HFFc6 (cell line): ENCODE measurements at regions not wholly inside any gene's neighbourhood (a gene's known extent, or its start where the extent isn't known, plus 50 kb on each side); places are given as distances from the start of the nearest gene placed in this dataset.

Experiments used
- DNase-seq: peaks from one replicate; pipeline ENCODE4 v3.0.0-alpha.2; 2018
- H3K27ac Mint-ChIP-seq: 2 replicates; pipeline ENCODE4 v1.8.0; 2020; ENCODE audit warnings: mild to moderate bottlenecking, mixed read lengths
- H3K27me3 Mint-ChIP-seq: 2 replicates; pipeline ENCODE4 v1.8.0; 2021; ENCODE audit warnings: mild to moderate bottlenecking, moderate library complexity, mixed read lengths; ENCODE audit not compliant: insufficient read depth
- H3K36me3 Mint-ChIP-seq: 2 replicates; pipeline ENCODE4 v1.8.0; 2021; ENCODE audit warnings: low read depth, mixed read lengths
- H3K4me1 Mint-ChIP-seq: 2 replicates; pipeline ENCODE4 v1.8.0; 2020; ENCODE audit warnings: low read depth, mixed read lengths
- H3K4me3 Mint-ChIP-seq: 2 replicates; pipeline ENCODE4 v1.8.0; 2020; ENCODE audit warnings: mild to moderate bottlenecking, moderate library complexity, mixed read lengths
- H3K9me3 Mint-ChIP-seq: 2 replicates; pipeline ENCODE4 v1.8.0; 2020; ENCODE audit warnings: mild to moderate bottlenecking, mixed read lengths
- TF ChIP-seq, protein P1 (sequence below): fragments of 200-600 bp; sonication (generic); IDR thresholded peaks from 2 replicates; pipeline ENCODE4 v1.5.0; 2021; ENCODE audit warnings: antibody characterized with exemption, mild to moderate bottlenecking

DNA sequence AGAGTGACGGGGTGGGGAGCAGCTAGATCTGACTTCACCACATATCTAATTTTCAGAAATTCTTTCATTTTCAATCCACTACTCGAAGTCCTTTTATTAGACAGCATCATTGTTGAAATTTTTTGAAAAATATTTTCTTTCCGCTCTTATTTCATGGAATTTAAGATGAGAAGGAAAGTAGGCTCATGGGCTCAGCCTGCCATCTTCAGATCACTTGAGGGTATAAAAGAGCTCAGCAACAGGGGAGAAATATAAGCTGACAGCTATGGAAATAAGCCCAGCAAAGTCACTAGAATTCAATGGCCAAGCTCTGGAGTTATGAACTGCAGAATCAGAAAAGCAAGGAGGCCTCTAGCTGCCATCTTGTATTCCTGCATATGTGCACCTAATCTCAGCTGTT, 389.1 kb downstream of the XPNPEP1 start:
- peaks cover 5% of the 10 kb centered on the region; the same call in 1 of the 2 replicates for H3K36me3 Mint-ChIP-seq
- DNase-seq: no peak
- H3K27ac Mint-ChIP-seq: no peak overlapping the region
- no peak overlapping the region for H3K4me3 Mint-ChIP-seq
- H3K27me3 Mint-ChIP-seq: no peaks in the 10 kb centered on the region
- TF ChIP-seq, protein P1, sequence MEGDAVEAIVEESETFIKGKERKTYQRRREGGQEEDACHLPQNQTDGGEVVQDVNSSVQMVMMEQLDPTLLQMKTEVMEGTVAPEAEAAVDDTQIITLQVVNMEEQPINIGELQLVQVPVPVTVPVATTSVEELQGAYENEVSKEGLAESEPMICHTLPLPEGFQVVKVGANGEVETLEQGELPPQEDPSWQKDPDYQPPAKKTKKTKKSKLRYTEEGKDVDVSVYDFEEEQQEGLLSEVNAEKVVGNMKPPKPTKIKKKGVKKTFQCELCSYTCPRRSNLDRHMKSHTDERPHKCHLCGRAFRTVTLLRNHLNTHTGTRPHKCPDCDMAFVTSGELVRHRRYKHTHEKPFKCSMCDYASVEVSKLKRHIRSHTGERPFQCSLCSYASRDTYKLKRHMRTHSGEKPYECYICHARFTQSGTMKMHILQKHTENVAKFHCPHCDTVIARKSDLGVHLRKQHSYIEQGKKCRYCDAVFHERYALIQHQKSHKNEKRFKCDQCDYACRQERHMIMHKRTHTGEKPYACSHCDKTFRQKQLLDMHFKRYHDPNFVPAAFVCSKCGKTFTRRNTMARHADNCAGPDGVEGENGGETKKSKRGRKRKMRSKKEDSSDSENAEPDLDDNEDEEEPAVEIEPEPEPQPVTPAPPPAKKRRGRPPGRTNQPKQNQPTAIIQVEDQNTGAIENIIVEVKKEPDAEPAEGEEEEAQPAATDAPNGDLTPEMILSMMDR: no peak
- no peaks in the 10 kb centered on the region for H3K4me1 Mint-ChIP-seq
- H3K9me3 Mint-ChIP-seq: peaks cover 26% of the 10 kb centered on the region

DNA sequence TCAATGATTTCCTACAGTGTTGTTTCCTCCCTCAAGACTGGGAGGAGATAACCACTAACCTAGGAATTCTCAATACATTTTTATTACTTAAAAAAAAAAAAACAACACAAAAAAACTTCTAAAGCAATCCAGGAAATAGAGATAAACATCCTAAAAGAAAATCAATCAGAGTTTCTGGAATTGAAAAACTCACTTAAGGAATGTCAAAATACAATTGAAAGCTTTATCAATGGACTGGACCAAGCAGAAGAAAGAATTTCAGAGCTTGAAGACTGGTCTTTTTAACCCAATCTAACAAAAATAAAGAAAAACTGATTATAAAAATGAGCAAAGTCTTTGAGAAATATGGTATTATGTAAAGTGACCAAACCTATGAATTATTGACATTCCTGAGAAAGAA, 394.1 kb downstream of the XPNPEP1 start:
- no peaks in the 10 kb centered on the region for H3K4me1 Mint-ChIP-seq
- H3K27ac Mint-ChIP-seq: no peak overlapping the region

DNA sequence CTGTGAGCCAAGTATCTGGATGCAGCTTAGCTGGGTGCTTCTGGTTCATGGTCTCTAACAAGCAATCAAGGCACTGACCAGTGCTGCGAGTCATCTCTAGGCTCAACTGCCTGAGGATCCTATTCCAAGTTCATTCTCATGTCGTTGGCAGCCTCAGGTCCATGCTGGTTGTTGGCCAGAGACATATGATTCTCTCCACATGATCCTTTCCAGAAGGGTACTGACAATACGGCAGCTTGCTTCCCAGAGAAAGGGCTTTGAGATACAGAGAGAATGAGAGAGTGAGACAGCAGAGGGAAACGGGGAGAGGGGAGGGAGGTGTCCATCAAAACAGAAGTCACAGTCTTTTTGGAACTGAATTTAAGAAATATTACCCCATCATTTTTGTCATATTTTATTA, 405.6 kb downstream of the XPNPEP1 start:
- Mint-ChIP-seq H3K36me3 (no peaks in the 10 kb centered on the region), H3K27me3 (no peaks in the 10 kb centered on the region), H3K4me3 (no peak overlapping the region), H3K4me1 (no peaks in the 10 kb centered on the region), H3K9me3 (peaks cover 8% of the 10 kb centered on the region), H3K27ac (no peak overlapping the region)
- no peak for DNase-seq
- TF ChIP-seq, protein P1: no peak

More for the DNA sequence above, 394.1 kb downstream of the XPNPEP1 start:
- TF ChIP-seq, protein P1: no peak
- Mint-ChIP-seq H3K36me3 (peaks cover 8% of the 10 kb centered on the region; the same call in 1 of the 2 replicates), H3K27me3 (no peaks in the 10 kb centered on the region), H3K4me3 (no peak overlapping the region), H3K9me3 (peaks cover 40% of the 10 kb centered on the region)
- no peak for DNase-seq

DNA sequence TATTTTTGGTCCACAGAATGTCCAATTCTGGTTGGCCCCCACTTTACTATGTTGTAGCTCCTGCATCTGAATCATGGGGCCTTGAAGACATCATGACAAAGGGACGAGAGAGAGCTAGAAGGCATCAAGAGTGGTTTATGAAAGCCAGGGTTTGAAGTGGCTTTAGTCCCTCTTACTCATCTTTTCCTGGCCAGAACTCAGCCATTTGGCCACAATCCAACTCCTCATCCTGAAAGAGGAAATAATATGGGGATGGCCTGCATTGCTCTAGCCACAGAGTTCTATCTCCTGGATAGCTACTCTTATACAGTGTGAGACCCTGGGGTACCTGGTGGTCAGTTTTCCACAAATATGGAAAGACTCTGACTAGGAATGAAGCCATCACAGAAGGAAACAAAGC, 418.9 kb downstream of the XPNPEP1 start:
- H3K9me3 Mint-ChIP-seq: 0 out of 2 replicates have a peak, but pooled peaks cover 3% of the 10 kb centered on the region
- DNase-seq: no peak
- no peaks in the 10 kb centered on the region for H3K36me3 Mint-ChIP-seq
- TF ChIP-seq, protein P1: no peak
- no peak overlapping the region for H3K27ac Mint-ChIP-seq
- H3K4me1 Mint-ChIP-seq: no peaks in the 10 kb centered on the region
- H3K27me3 Mint-ChIP-seq: no peaks in the 10 kb centered on the region
- H3K4me3 Mint-ChIP-seq: no peak overlapping the region

DNA sequence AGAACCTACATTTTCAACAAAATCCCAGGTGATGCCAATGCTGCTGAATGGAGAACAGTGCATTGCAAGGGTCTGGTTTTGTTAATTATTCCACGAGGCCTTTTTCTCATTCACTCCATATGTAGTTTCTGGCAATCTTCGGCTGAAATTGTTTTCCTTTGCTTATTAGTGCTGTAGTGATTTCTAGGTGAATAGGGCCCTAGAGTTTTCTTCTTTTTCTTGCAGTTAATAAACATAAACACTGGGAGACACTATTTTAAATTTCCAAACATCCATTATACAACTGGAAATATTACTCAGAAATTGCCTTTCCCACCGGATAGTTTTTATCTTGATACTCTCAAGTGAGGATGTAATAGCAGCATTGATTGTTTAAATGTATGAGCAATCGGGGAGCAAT, 435.6 kb downstream of the XPNPEP1 start:
- DNase-seq: no peak
- Mint-ChIP-seq H3K4me3 (no peak overlapping the region), H3K9me3 (no peaks in the 10 kb centered on the region; the same call in 1 of the 2 replicates), H3K27ac (no peak overlapping the region), H3K4me1 (no peaks in the 10 kb centered on the region), H3K27me3 (no peaks in the 10 kb centered on the region), H3K36me3 (no peaks in the 10 kb centered on the region)
- TF ChIP-seq, protein P1: no peak

DNA sequence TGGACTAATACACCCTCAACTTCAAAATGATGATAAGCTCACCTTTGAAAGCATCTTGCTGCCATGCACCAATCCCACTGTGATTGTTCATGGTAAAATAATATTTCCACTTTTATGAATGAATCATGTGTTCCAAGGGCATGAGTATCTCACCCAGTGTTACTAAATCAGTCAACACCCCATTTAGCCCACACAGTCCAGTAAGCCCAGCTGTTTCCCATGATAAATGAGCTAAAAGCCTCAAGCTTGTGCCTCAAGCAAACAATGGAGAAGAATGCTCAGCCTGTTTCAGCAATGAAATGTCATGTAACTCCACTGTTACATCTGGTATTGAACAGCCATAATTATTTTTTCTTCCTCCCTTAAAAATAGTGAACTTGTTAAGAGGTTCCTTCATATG, 442.5 kb downstream of the XPNPEP1 start:
- no peaks in the 10 kb centered on the region for H3K9me3 Mint-ChIP-seq
- H3K4me1 Mint-ChIP-seq: no peaks in the 10 kb centered on the region
- H3K4me3 Mint-ChIP-seq: no peak overlapping the region

More for the DNA sequence above, 442.5 kb downstream of the XPNPEP1 start:
- no peak for DNase-seq
- TF ChIP-seq, protein P1: no peak
- Mint-ChIP-seq H3K36me3 (no peaks in the 10 kb centered on the region), H3K27ac (no peak overlapping the region), H3K27me3 (peaks cover 3% of the 10 kb centered on the region)
